K562 (cell line): ENCODE measurements at regions not wholly inside any gene's neighbourhood (a gene's known extent, or its start where the extent isn't known, plus 50 kb on each side); places are given as distances from the start of the nearest gene placed in this dataset.

Source experiments
- ATAC-seq: fragments of 200-7000 bp; cut with Tn5 transposase; 3 replicates; pipeline ENCODE4 v1.9.1; 2020; ENCODE audit warnings: moderate library complexity
- BruUV-seq: library from RNA; stranded (reverse); fragments of 400-500 nt; replicated peaks from 2 replicates; lab custom pipeline; 2021; lab: Mats Ljungman, UMichigan
- CTCF ChIA-PET: fragments of 300-600 bp; formaldehyde crosslinking; extraction: SDS; loops from one replicate; lab custom pipeline; 2021; ENCODE audit warnings: low intra/inter-chr PET ratio; lab: Yijun Ruan, JAX
- POLR2A ChIA-PET: fragments of 300-600, 350-650 bp; sonication (Branson Sonifier 250); formaldehyde crosslinking; extraction: SDS; loops from one replicate; lab custom pipeline; 2021; ENCODE audit warnings: antibody characterized with exemption, inconsistent platforms; lab: Yijun Ruan, JAX
- DNase-seq, 4 experiments: peaks; one replicate each; pipeline versions ENCODE4 v3.0.0 to v3.0.0-alpha.2; 2011 to 2018; ENCODE audit warnings: low spot score in 3 of 4, mixed read lengths in 3 of 4; ENCODE audit errors: extremely low read depth in 1 of 4
- FAIRE-seq: peaks from 2 replicates; lab custom pipeline; 2011; peaks lifted over from hg19 to GRCh38; lab: Jason Lieb, UNC
- H2AFZ ChIP-seq: 2 replicates; pipeline ENCODE4 v1.6.0; 2011; ENCODE audit warnings: low read depth, low read length, control low read depth, inconsistent platforms
- H3K27ac ChIP-seq: fragments of 200-600 bp; 3 replicates; pipeline ENCODE4 v1.8.0; 2011; ENCODE audit warnings: low read depth, mild to moderate bottlenecking, control low read depth, inconsistent platforms, low read length, moderate library complexity, mixed read lengths; ENCODE audit errors: extremely low read depth
- H3K27me3 ChIP-seq, 2 experiments: fragments of 300-600 bp in 1 of 2; 2 replicates in 1 of 2; 3 replicates in 1 of 2; pipeline versions ENCODE4 v1.6.0 to v1.8.0; 2011; ENCODE audit warnings: inconsistent platforms in 2 of 2, low read length in 2 of 2, mild to moderate bottlenecking in 1 of 2, mixed read lengths in 1 of 2, moderate library complexity in 1 of 2; ENCODE audit not compliant: control insufficient read depth in 2 of 2, insufficient read depth in 2 of 2
- H3K36me3 ChIP-seq: fragments of 300-600 bp; 3 replicates; pipeline ENCODE4 v1.8.0; 2011; ENCODE audit warnings: mild to moderate bottlenecking, low read length, inconsistent platforms; ENCODE audit not compliant: control insufficient read depth, insufficient read depth
- H3K4me1 ChIP-seq, 2 experiments: fragments of 200-600 bp in 1 of 2; replicated peaks in 1 of 2; 2 replicates in 1 of 2; 3 replicates in 1 of 2; pipeline versions ENCODE4 v1.5.1 to v1.8.0; 2011; ENCODE audit warnings: inconsistent platforms in 2 of 2, low read length in 2 of 2, mild to moderate bottlenecking in 1 of 2, mixed read lengths in 1 of 2, moderate library complexity in 1 of 2; ENCODE audit not compliant: control insufficient read depth in 2 of 2, insufficient read depth in 2 of 2
- H3K4me2 ChIP-seq: 2 replicates; pipeline ENCODE4 v1.6.1; 2011; ENCODE audit warnings: low read length, control low read depth, inconsistent platforms, mixed read lengths; ENCODE audit not compliant: insufficient read depth
- H3K4me3 ChIP-seq: fragments of 200-600 bp; sonication (generic), shearing (Covaris generic); 2 replicates; pipeline ENCODE4 v1.5.1; 2016; ENCODE audit warnings: control low read depth, inconsistent platforms
- H3K79me2 ChIP-seq: fragments of 200-600 bp; 3 replicates; pipeline ENCODE4 v1.8.0; 2011; ENCODE audit warnings: low read length, inconsistent platforms; ENCODE audit not compliant: control insufficient read depth, insufficient read depth
- H3K9ac ChIP-seq, 2 experiments: 2 replicates each; pipeline versions ENCODE4 v1.6.0 to v1.6.1; 2011; ENCODE audit warnings: low read depth in 2 of 2, low read length in 2 of 2, control low read depth in 1 of 2, inconsistent platforms in 1 of 2, mild to moderate bottlenecking in 1 of 2, mixed read lengths in 1 of 2; ENCODE audit not compliant: insufficient read depth in 1 of 2
- H3K9me1 ChIP-seq: one replicate; pipeline ENCODE4 v1.6.0; 2011; ENCODE audit warnings: inconsistent platforms, mild to moderate bottlenecking, low read length, moderate library complexity; ENCODE audit not compliant: control insufficient read depth, insufficient read depth
- H3K9me3 ChIP-seq: replicated peaks from 2 replicates; pipeline ENCODE4 v1.5.1; 2011; ENCODE audit warnings: low read depth, low read length, inconsistent platforms; ENCODE audit not compliant: control insufficient read depth, insufficient read depth
- H4K20me1 ChIP-seq: replicated peaks from 2 replicates; pipeline ENCODE4 v1.6.1; 2011; ENCODE audit warnings: low read length, inconsistent platforms, mixed read lengths; ENCODE audit not compliant: control insufficient read depth, insufficient read depth
- ARID2 ChIP-seq: fragments of 450-650 bp; IDR thresholded peaks from 2 replicates; pipeline ENCODE4 v1.6.1; 2017; ENCODE audit warnings: antibody characterized with exemption, mild to moderate bottlenecking
- CHD2 ChIP-seq: IDR thresholded peaks from 2 replicates; pipeline ENCODE4 v1.6.1; 2011; ENCODE audit warnings: low read depth, low read length
- CTCF ChIP-seq, 3 experiments: IDR thresholded peaks in 2 of 3; conservative IDR thresholded peaks in 1 of 3; 2 replicates each; pipeline ENCODE4 v1.5.1; 2011 to 2012; ENCODE audit warnings: low read length in 3 of 3, mild to moderate bottlenecking in 3 of 3, control low read depth in 2 of 3, improper control_type of control experiment in 1 of 3, inconsistent platforms in 1 of 3, low read depth in 1 of 3, mixed read lengths in 1 of 3, moderate library complexity in 1 of 3; ENCODE audit not compliant: insufficient read depth in 2 of 3
- DPF2 ChIP-seq: fragments of 450-650 bp; IDR thresholded peaks from 2 replicates; pipeline ENCODE4 v1.6.1; 2016
- HNRNPH1 ChIP-seq: fragments of 200-400 bp; formaldehyde crosslinking; optimal IDR thresholded peaks from 2 replicates; pipeline ENCODE3; 2017; ENCODE audit warnings: low read depth, mild to moderate bottlenecking, low read length, moderate library complexity
- ID3 ChIP-seq, 2 experiments: fragments of 250-450 bp in 1 of 2; fragments of 450-650 bp in 1 of 2; sonication (Bioruptor Pico) in 1 of 2; IDR thresholded peaks; 2 replicates each; pipeline versions ENCODE4 v1.6.1 to v1.8.0; 2016 to 2021; ENCODE audit warnings: mild to moderate bottlenecking in 2 of 2, moderate library complexity in 2 of 2, missing compliant biosample characterization in 1 of 2, missing genetic modification characterization in 1 of 2
- MTA1 ChIP-seq: fragments of 450-650 bp; IDR thresholded peaks from 2 replicates; pipeline ENCODE4 v1.6.1; 2017; ENCODE audit warnings: borderline replicate concordance
- POLR2AphosphoS5 ChIP-seq: IDR thresholded peaks from 2 replicates; pipeline ENCODE4 v1.6.1; 2011; ENCODE audit warnings: mild to moderate bottlenecking, low read depth, low read length, moderate library complexity; ENCODE audit not compliant: control insufficient read depth, insufficient read depth
- RFX1 ChIP-seq: fragments of 450-650 bp; IDR thresholded peaks from 2 replicates; pipeline ENCODE4 v1.6.1; 2016; ENCODE audit warnings: mild to moderate bottlenecking, moderate library complexity
- TCF7 ChIP-seq: sonication (generic); IDR thresholded peaks from 2 replicates; pipeline ENCODE4 v1.6.1; 2016; ENCODE audit warnings: antibody characterized with exemption, borderline replicate concordance
- WGBS: fragments of 100-300 bp; shearing (Covaris generic); methylation state at CpG from one replicate; pipeline ENCODE4 v1.1.6; 2016; ENCODE audit warnings: low coverage, mixed read lengths; ENCODE audit not compliant: insufficient coverage; ENCODE audit errors: missing lambda C conversion rate; 5-methylcytosine and 5-hydroxymethylcytosine counted together
- in situ Hi-C: fragments of 300-500 bp; cut with MboI; formaldehyde crosslinking; loops from 4 replicates; pipeline ENCODE4 v1.15.0; 2018; ENCODE audit warnings: inconsistent platforms, mixed read lengths
- intact Hi-C: fragments of 100-400 bp; cut with micrococcal nuclease; formaldehyde crosslinking; loops from 2 replicates; pipeline ENCODE4 v1.14.2; 2022

- Histone ChIP-seq H2AFZ (no peak overlapping the region), H3K27ac (no peak overlapping the region), H3K4me2 (no peak overlapping the region), H3K9me3 (no peaks in the 10 kb centered on the region), H3K27me3 (peaks cover 4% of the 10 kb centered on the region in 2 experiments; a peak in 3 of 5 replicates), H4K20me1 (no peaks in the 10 kb centered on the region), H3K4me1 (no peaks in the 10 kb centered on the region), H3K9me1 (no peaks in the 10 kb centered on the region), H3K9ac (no peak overlapping the region), H3K4me3 (no peak overlapping the region), H3K79me2 (no peaks in the 10 kb centered on the region), H3K36me3 (no peaks in the 10 kb centered on the region)
- BruUV-seq = no TSS peak
- intact Hi-C loops (no loop called here), in situ Hi-C loops (no loop called here)
- CTCF ChIA-PET = no interaction called here
- no peak for TF ChIP-seq CTCF (IDR thresholded peaks at IDR 0.05 in 2 of 3, conservative IDR thresholded peaks at IDR 0.05 in 1 of 3; ENCODE audit: insufficient read depth in 2 of 3, low read depth in 1 of 3, low read length in 3 of 3)
- TF ChIP-seq HNRNPH1 = no peak
- no peak for TF ChIP-seq ID3 (CRISPR knock-in tag; IDR thresholded peaks at IDR 0.05)
- TF ChIP-seq ID3 (tag; IDR thresholded peaks at IDR 0.05) = no peak
- no peak for TF ChIP-seq DPF2
- TF ChIP-seq ARID2 = no peak
- no peak for TF ChIP-seq RFX1
- TF ChIP-seq CHD2 = no peak
- no peak for TF ChIP-seq POLR2AphosphoS5
- TF ChIP-seq MTA1 = no peak
- no peak for TF ChIP-seq TCF7
- FAIRE-seq (no peak), ATAC-seq (no peak), DNase-seq (no peak)
- under 1% methylated on average over 6 of the region's 6 CpGs for WGBS
- POLR2A ChIA-PET = no interaction called here
Measured at GRCh38 chr6:168808232-168808631, 367.2 kb downstream of the SMOC2 start.
